ENCODE measurements at regions not wholly inside any gene's neighbourhood (a gene's known extent, or its start where the extent isn't known, plus 50 kb on each side); places are given as distances from the start of the nearest gene placed in this dataset.

- no peaks in the 10 kb centered on the region for H3K4me1 ChIP-seq (ENCODE audit: insufficient read depth)
- no peaks in the 10 kb centered on the region for H3K79me2 ChIP-seq (replicated peaks; ENCODE audit: insufficient read depth)
- H3K9me3 Mint-ChIP-seq, result peaks cover 24% of the 10 kb centered on the region
- H3K4me2 ChIP-seq, result no peak overlapping the region
- H3K36me3 Mint-ChIP-seq (ENCODE audit: low read depth), result peaks cover 9% of the 10 kb centered on the region; the same call in 1 of the 3 replicates
- H3K27me3 Mint-ChIP-seq (ENCODE audit: insufficient read depth, low read depth, poor library complexity), result no peaks in the 10 kb centered on the region
- H3F3A ChIP-seq (replicated peaks; ENCODE audit: low read depth), result no peaks in the 10 kb centered on the region
- no peak overlapping the region for H3K27ac Mint-ChIP-seq
- H3K36me3 ChIP-seq (ENCODE audit: insufficient read depth), result no peaks in the 10 kb centered on the region
- DNase-seq (ENCODE audit: low spot score) (no peak), ATAC-seq (no peak)
- H3K9me2 ChIP-seq (ENCODE audit: insufficient read depth), result no peaks in the 10 kb centered on the region; the same call in 1 of the 2 replicates
- H2AFZ ChIP-seq, result no peak overlapping the region
- no peaks in the 10 kb centered on the region for H3K27me3 ChIP-seq (ENCODE audit: insufficient read depth)
- H4K20me1 ChIP-seq (replicated peaks; ENCODE audit: insufficient read depth), result no peaks in the 10 kb centered on the region
- H3K4me3 Mint-ChIP-seq, result no peak overlapping the region
- no peak overlapping the region for H3K27ac ChIP-seq (ENCODE audit: low read depth)
- TF ChIP-seq EZH2 (IDR thresholded peaks at IDR 0.05; ENCODE audit: low read depth, unreplicated experiment), result no peak
- TF ChIP-seq, protein P1, sequence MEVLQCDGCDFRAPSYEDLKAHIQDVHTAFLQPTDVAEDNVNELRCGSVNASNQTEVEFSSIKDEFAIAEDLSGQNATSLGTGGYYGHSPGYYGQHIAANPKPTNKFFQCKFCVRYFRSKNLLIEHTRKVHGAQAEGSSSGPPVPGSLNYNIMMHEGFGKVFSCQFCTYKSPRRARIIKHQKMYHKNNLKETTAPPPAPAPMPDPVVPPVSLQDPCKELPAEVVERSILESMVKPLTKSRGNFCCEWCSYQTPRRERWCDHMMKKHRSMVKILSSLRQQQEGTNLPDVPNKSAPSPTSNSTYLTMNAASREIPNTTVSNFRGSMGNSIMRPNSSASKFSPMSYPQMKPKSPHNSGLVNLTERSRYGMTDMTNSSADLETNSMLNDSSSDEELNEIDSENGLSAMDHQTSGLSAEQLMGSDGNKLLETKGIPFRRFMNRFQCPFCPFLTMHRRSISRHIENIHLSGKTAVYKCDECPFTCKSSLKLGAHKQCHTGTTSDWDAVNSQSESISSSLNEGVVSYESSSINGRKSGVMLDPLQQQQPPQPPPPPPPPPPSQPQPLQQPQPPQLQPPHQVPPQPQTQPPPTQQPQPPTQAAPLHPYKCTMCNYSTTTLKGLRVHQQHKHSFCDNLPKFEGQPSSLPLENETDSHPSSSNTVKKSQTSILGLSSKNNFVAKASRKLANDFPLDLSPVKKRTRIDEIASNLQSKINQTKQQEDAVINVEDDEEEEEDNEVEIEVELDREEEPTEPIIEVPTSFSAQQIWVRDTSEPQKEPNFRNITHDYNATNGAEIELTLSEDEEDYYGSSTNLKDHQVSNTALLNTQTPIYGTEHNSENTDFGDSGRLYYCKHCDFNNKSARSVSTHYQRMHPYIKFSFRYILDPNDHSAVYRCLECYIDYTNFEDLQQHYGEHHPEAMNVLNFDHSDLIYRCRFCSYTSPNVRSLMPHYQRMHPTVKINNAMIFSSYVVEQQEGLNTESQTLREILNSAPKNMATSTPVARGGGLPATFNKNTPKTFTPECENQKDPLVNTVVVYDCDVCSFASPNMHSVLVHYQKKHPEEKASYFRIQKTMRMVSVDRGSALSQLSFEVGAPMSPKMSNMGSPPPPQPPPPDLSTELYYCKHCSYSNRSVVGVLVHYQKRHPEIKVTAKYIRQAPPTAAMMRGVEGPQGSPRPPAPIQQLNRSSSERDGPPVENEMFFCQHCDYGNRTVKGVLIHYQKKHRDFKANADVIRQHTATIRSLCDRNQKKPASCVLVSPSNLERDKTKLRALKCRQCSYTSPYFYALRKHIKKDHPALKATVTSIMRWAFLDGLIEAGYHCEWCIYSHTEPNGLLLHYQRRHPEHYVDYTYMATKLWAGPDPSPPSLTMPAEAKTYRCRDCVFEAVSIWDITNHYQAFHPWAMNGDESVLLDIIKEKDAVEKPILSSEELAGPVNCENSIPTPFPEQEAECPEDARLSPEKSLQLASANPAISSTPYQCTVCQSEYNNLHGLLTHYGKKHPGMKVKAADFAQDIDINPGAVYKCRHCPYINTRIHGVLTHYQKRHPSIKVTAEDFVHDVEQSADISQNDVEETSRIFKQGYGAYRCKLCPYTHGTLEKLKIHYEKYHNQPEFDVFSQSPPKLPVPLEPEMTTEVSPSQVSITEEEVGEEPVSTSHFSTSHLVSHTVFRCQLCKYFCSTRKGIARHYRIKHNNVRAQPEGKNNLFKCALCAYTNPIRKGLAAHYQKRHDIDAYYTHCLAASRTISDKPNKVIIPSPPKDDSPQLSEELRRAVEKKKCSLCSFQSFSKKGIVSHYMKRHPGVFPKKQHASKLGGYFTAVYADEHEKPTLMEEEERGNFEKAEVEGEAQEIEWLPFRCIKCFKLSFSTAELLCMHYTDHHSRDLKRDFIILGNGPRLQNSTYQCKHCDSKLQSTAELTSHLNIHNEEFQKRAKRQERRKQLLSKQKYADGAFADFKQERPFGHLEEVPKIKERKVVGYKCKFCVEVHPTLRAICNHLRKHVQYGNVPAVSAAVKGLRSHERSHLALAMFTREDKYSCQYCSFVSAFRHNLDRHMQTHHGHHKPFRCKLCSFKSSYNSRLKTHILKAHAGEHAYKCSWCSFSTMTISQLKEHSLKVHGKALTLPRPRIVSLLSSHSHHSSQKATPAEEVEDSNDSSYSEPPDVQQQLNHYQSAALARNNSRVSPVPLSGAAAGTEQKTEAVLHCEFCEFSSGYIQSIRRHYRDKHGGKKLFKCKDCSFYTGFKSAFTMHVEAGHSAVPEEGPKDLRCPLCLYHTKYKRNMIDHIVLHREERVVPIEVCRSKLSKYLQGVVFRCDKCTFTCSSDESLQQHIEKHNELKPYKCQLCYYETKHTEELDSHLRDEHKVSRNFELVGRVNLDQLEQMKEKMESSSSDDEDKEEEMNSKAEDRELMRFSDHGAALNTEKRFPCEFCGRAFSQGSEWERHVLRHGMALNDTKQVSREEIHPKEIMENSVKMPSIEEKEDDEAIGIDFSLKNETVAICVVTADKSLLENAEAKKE (CRISPR knock-in tag; IDR thresholded peaks at IDR 0.05), result no peak
- TF ChIP-seq ZNF331 (CRISPR knock-in tag; IDR thresholded peaks at IDR 0.05; ENCODE audit: low read depth), result no peak
- H3K4me3 ChIP-seq, result no peak overlapping the region
- H3K4me1 Mint-ChIP-seq, result no peaks in the 10 kb centered on the region
Observed at GRCh38 chr15:100703671-100704070, 101.3 kb downstream of the ASB7 start.

- H3K9me2 ChIP-seq (ENCODE audit: insufficient read depth), result peaks cover 6% of the 10 kb centered on the region; the same call in 1 of the 2 replicates
- no peak overlapping the region for H2AFZ ChIP-seq
- H3K4me3 ChIP-seq, result no peak overlapping the region
- Mint-ChIP-seq H3K27ac (no peak overlapping the region), H3K4me3 (no peak overlapping the region), H3K36me3 (ENCODE audit: low read depth) (peaks cover 11% of the 10 kb centered on the region), H3K27me3 (ENCODE audit: insufficient read depth, low read depth, poor library complexity) (no peaks in the 10 kb centered on the region), H3K4me1 (no peaks in the 10 kb centered on the region), H3K9me3 (peaks cover 30% of the 10 kb centered on the region)
- DNase-seq (ENCODE audit: low spot score), result no peak
- no peaks in the 10 kb centered on the region for H3K36me3 ChIP-seq (ENCODE audit: insufficient read depth)
- H3K4me2 ChIP-seq, result no peak overlapping the region
- no peaks in the 10 kb centered on the region for H4K20me1 ChIP-seq (replicated peaks; ENCODE audit: insufficient read depth)
- H3F3A ChIP-seq (replicated peaks; ENCODE audit: low read depth), result no peaks in the 10 kb centered on the region
- no peak for ATAC-seq
- no peaks in the 10 kb centered on the region for H3K79me2 ChIP-seq (replicated peaks; ENCODE audit: insufficient read depth)
- H3K4me1 ChIP-seq (ENCODE audit: insufficient read depth), result no peaks in the 10 kb centered on the region
- no peaks in the 10 kb centered on the region for H3K27me3 ChIP-seq (ENCODE audit: insufficient read depth)
- H3K27ac ChIP-seq (ENCODE audit: low read depth), result no peak overlapping the region
- TF ChIP-seq, protein P2, sequence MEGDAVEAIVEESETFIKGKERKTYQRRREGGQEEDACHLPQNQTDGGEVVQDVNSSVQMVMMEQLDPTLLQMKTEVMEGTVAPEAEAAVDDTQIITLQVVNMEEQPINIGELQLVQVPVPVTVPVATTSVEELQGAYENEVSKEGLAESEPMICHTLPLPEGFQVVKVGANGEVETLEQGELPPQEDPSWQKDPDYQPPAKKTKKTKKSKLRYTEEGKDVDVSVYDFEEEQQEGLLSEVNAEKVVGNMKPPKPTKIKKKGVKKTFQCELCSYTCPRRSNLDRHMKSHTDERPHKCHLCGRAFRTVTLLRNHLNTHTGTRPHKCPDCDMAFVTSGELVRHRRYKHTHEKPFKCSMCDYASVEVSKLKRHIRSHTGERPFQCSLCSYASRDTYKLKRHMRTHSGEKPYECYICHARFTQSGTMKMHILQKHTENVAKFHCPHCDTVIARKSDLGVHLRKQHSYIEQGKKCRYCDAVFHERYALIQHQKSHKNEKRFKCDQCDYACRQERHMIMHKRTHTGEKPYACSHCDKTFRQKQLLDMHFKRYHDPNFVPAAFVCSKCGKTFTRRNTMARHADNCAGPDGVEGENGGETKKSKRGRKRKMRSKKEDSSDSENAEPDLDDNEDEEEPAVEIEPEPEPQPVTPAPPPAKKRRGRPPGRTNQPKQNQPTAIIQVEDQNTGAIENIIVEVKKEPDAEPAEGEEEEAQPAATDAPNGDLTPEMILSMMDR (conservative IDR thresholded peaks at IDR 0.05; ENCODE audit: low read depth in 2 of 2), result no peak
- TF ChIP-seq EZH2phosphoT487 (IDR thresholded peaks at IDR 0.05; ENCODE audit: unreplicated experiment), result no peak
Observed at GRCh38 chr15:100704281-100705055, 102.1 kb downstream of the ASB7 start.

All from GM23338 (cell line).